ENCODE measurements at regions not wholly inside any gene's neighbourhood (a gene's known extent, or its start where the extent isn't known, plus 50 kb on each side); places are given as distances from the start of the nearest gene placed in this dataset.

GRCh38 chr2:239522740-239523119, 121.9 kb upstream of the HDAC4 start:
- no peak for DNase-seq

DNA sequence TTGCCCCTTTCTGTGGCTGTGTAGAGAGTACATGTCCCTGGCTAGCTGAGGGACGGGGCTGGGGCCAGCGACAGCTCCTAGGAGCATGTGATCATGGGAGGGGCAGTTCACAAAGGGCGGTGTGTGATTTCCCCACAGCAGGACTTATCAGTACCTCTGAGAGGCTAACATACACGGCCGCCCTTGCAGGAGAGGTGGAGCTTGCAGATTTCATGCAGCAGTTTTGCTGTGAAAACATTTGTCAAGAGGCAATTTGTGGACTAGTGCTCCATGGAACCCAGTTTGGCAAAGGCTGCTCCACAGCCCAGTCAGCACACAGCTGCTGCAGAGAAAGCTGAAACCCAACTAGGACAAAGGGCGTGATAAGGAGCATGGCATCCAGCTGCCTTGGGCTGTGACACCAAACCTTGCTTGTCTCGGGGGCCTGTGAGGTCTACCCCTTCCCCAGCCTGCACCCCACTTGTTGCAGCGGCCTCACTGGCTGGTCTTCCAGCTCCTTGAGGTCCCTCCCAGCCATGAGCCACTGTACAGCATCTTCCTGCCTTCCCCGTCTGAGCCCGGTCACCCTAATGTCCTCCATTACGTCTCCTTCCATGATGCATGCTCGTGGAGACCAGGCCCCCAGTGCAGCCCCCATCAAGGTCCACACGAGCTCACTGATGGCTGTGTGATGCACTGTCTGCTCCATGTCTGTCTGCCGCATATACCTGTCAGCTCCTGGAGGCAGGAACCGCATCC, 121.4 kb upstream of the HDAC4 start:
- DNase-seq = no peak

- DNase-seq = no peak
Measured at GRCh38 chr2:239521518-239521815, 120.6 kb upstream of the HDAC4 start.

DNA sequence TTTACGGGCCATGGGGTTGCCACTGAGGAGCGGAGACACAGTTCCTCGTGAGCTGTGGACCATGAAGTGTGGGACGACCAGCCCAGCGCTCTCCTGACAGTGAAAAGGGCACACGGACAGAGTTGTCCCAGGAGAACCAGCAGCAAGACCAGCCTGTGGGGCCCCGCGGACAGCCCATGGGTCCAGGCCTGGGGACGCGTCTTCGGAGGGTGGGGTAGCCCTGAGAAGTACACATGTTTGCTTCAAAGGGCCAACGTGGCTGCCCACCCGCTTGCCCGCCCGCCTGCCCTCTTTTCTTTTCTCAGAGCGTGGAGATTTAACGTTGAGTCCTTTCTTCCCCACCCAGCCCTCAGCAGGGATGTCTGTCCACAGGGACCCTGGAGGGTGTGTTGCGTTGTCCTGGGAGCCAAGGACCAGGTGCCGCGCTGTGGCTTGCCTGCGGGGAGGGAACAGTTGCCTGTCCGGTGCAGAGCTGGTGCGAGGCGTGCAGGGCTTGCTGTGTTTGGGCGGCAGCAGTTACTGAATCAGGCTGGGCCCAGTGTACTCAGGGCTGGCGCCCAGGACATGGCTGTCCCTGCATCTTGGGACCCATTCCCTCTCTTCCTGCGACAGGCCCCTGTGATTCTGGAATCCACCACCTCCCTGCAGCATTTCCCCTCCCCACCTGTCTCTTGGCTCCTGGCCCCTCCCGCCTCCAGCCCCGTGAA, 120.1 kb upstream of the HDAC4 start:
- no peak for DNase-seq

- no peak for DNase-seq
Measured at GRCh38 chr2:239519921-239520585, 119.2 kb upstream of the HDAC4 start.

- no peak for DNase-seq
Measured at GRCh38 chr2:239519089-239519920, 118.5 kb upstream of the HDAC4 start.

- DNase-seq = no peak
Measured at GRCh38 chr2:239518286-239519088, 117.7 kb upstream of the HDAC4 start.

GRCh38 chr2:239517686-239518085, 116.9 kb upstream of the HDAC4 start:
- no peak for DNase-seq

GRCh38 chr2:239516954-239517305, 116.1 kb upstream of the HDAC4 start:
- DNase-seq = no peak

DNA sequence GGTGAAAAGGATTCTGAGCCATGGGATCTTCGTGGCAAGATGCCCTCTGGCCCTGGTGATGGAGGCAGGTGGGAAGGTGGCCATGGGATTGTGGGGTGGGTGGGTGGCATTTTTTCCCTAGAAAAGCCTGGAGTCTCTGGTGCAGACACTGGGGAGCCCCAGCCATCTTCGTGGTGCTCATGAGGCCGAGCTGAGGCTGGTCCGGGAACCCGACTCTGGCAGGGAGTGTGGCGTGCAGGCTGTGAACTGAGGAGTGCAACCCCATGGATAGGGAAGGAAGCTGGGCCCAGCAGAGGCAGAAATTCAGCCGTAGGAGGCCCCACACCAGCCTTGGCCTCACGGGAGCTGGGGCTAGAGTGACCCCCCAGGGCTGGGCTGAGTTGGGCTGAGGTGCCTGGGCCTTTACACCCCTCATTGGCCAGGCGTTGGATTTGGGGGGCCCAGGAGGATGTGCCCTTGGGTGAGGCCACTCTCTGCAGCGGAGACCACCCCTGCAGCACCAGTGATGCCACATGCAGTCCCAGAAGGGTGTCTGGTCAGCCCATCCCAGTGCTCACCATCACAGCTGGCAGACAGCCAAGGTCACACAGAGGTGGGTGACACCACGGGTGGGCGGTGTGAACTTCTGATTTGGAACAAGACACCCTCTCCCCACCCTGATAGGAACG, 115.6 kb upstream of the HDAC4 start:
- DNase-seq = no peak

- DNase-seq = no peak
Measured at GRCh38 chr2:239514754-239515530, 114.1 kb upstream of the HDAC4 start.

- DNase-seq = no peak
Measured at GRCh38 chr2:239512054-239512453, 111.2 kb upstream of the HDAC4 start.

GRCh38 chr2:239509373-239510143, 108.7 kb upstream of the HDAC4 start:
- DNase-seq = no peak

DNA sequence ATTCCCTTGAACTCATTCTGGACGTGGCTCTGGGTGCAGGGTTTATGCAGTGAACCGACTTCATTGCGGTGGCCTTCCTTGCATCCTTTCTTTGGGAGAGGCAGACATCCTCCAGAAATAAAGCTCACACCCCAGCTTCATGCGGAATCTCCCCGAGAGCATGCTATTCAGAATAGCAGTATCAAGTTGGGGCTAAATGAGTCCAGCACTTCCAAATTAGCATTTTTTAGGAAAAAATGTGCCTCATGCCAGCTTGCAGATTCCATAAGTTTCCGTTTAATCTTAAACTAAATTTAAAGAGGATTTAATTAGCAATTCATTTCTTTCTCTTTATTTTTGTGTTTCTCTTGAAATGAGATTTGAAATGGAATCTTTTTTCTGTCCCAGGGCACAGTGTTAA, 107.4 kb upstream of the HDAC4 start:
- no peak for DNase-seq

DNA sequence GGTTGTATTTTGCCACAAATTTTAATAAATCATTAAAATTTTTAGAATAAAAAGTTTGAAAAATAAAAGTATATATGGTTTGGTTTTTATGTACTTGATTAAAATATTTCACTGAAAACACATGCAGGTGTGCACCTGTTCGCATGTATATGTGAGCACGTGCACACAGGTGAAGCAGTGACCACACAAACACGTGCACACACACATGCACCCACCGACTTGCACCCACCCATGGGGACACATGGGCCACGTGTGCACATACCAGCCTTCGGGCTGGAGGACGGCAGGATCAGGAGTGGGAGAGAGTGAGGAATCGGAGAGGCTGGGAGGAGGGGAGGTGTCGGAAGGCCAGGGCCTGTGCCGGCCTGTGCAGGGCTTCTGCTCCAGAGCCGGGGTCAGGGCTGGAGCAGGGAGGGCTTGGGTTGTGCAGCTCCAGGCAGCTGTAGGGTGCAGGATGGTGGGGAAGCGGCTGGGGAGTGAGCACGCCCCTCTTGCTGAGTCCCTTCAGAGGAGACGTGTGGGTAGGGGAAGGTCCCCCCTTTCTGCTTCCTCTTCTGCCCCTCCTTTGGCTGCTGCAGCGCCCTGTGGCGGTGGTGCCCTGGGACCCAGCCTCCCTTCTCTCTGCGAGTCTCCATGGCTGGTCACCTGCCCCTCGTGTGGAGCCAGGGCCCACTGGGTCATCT, 106.9 kb upstream of the HDAC4 start:
- no peak for DNase-seq

DNA sequence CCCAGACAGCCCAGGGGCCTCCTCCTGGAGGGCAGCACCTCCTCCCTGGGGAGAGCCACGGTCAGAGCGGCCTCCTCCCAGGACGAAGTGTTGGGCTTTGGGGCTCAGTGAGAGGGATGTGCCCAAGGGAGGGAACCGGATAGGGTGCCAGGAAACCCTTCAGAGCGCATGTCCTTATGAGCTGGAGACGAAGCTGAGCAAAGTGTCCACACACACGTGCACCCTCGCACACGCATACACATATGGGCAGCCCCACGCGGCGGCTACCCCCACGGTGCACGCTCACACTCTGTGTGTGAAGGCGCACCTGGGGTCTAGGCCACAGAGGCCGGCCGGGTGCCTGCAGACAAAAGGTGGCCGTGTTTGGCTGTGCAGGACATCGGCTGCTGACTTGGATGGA, 106.1 kb upstream of the HDAC4 start:
- no peak for DNase-seq

DNA sequence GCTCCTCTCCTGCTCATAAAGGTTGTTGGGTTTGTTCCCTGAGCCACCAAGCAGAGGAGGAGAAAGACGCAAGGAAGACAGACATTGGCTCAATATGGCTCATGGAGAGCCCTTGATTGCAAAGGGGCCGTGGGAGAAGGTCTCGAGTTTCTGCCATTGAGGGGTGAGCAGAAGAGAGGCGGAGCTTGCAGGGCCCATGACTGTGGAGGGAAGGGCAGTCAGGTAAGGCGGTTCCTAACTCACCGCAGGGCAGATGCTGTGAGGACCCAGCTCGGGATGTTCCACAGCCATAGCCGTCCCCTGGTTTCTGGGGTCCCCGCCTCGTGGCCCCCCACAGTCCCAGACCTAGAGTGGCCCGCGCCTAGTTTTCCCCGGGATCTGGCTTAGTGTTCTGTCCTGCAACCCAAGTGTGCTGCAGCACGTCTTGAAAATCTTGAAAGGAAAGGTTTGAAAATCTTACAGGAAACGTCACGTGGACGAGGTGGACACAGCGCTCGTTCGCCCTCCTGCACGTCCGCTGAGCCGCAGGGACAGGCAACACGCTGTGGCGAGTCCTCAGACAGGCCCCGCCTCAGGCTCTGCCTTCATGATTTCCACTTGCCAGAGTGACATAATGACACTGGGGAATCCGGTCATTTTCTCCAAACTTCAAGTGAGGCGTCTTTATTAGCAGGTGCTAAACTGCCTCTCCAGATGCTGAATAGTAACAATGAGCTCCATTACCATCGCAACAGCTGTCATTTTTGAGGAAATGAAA, 105.5 kb upstream of the HDAC4 start:
- no peak for DNase-seq

DNA sequence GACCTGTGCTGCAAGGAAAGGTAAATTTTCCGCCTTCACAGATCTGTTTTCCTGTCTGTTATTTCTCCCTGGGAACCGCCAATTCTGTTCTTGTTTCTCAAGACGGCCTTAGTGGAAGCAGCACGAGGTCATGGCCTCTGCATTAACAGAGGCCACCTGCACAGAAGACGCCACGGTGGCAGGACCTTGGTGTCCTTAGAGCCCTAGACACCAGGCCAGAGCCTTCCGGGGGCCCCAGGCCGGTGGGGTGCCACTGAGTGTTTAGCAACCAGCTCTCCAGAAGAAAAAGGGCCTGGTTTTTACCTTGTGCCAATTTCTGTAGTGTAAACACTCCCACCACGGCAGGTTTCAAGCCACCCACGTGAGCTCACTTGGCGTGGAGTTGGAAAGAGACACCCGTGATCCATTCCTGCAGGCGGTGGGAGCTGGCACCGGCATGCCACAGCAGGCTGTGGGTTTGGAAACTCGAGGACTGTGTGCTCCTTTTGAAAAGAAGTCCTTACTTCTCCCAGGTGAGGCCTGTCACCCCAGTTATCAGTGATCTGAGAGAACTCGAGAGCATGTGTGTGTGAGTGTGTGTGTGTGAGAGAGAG, 103.9 kb upstream of the HDAC4 start:
- no peak for DNase-seq
